HepG2 (cell line): ENCODE measurements at regions not wholly inside any gene's neighbourhood (a gene's known extent, or its start where the extent isn't known, plus 50 kb on each side); places are given as distances from the start of the nearest gene placed in this dataset.

Experiments used
- ATAC-seq: fragments of 200-7000 bp; cut with Tn5 transposase; 3 replicates; pipeline ENCODE4 v1.9.1; 2020; ENCODE audit warnings: mild to moderate bottlenecking, moderate library complexity
- BruUV-seq: library from RNA; stranded (reverse); fragments of 400-500 nt; replicated peaks from 2 replicates; lab custom pipeline; 2021; lab: Mats Ljungman, UMichigan
- CTCF ChIA-PET: fragments of 300-600 bp; formaldehyde crosslinking; extraction: SDS; loops from one replicate; lab custom pipeline; 2021; ENCODE audit warnings: low total read pairs, inconsistent platforms, low intra/inter-chr PET ratio; lab: Yijun Ruan, JAX
- POLR2A ChIA-PET: fragments of 350-600 bp; sonication (Branson Sonifier 250); formaldehyde crosslinking; loops from one replicate; lab custom pipeline; 2020; ENCODE audit warnings: antibody characterized with exemption, inconsistent platforms; lab: Yijun Ruan, JAX
- DNase-seq: peaks from one replicate; pipeline ENCODE4 v3.0.0-alpha.2; 2015; ENCODE audit warnings: low spot score
- FAIRE-seq: peaks from 3 replicates; lab custom pipeline; 2011; peaks lifted over from hg19 to GRCh38; lab: Jason Lieb, UNC
- H2AFZ ChIP-seq: one replicate; pipeline ENCODE4 v1.6.1; 2011; ENCODE audit warnings: low read length, inconsistent platforms
- H3K27ac ChIP-seq: fragments of 300-600 bp; 3 replicates; pipeline ENCODE4 v1.8.0; 2011; ENCODE audit warnings: mixed run types, mild to moderate bottlenecking, mixed read lengths, low read length, inconsistent platforms; ENCODE audit not compliant: insufficient read depth; ENCODE audit errors: extremely low read length
- H3K27me3 ChIP-seq, 2 experiments: fragments of 200-600 bp in 1 of 2; 2 replicates in 1 of 2; 3 replicates in 1 of 2; pipeline versions ENCODE4 v1.6.0 to v1.8.0; 2011; ENCODE audit warnings: low read length in 2 of 2, mild to moderate bottlenecking in 2 of 2, moderate library complexity in 2 of 2, inconsistent platforms in 1 of 2; ENCODE audit not compliant: insufficient read depth in 2 of 2, control insufficient read depth in 1 of 2
- H3K36me3 ChIP-seq, 2 experiments: fragments of 200-600 bp in 1 of 2; replicated peaks in 1 of 2; 2 replicates in 1 of 2; 3 replicates in 1 of 2; pipeline versions ENCODE4 v1.5.1 to v1.8.0; 2011; ENCODE audit warnings: low read length in 2 of 2, inconsistent platforms in 1 of 2; ENCODE audit not compliant: insufficient read depth in 2 of 2, control insufficient read depth in 1 of 2
- H3K4me1 ChIP-seq: 2 replicates; pipeline ENCODE4 v1.5.1; 2012; ENCODE audit warnings: low read length, inconsistent platforms; ENCODE audit not compliant: insufficient read depth
- H3K4me2 ChIP-seq: 2 replicates; pipeline ENCODE4 v1.6.0; 2011; ENCODE audit warnings: low read depth, low read length, inconsistent platforms
- H3K4me3 ChIP-seq, 3 experiments: fragments of 200-600 bp in 1 of 3; sonication (generic), shearing (Covaris generic) in 1 of 3; replicated peaks in 1 of 3; 2 replicates each; pipeline ENCODE4 v1.5.1; 2011 to 2016; ENCODE audit warnings: low read length in 3 of 3, inconsistent platforms in 2 of 3, low read depth in 2 of 3, mild to moderate bottlenecking in 2 of 3, control low read depth in 1 of 3, mixed read lengths in 1 of 3; ENCODE audit not compliant: insufficient read depth in 1 of 3
- H3K79me2 ChIP-seq: one replicate; pipeline ENCODE4 v1.6.1; 2011; ENCODE audit warnings: low read length, inconsistent platforms; ENCODE audit not compliant: insufficient read depth
- H3K9ac ChIP-seq: 2 replicates; pipeline ENCODE4 v1.6.0; 2011; ENCODE audit warnings: mild to moderate bottlenecking, low read depth, low read length, inconsistent platforms; ENCODE audit not compliant: insufficient read depth
- H3K9me3 ChIP-seq: 2 replicates; pipeline ENCODE4 v1.5.1; 2012; ENCODE audit warnings: mild to moderate bottlenecking, low read length
- H4K20me1 ChIP-seq: 2 replicates; pipeline ENCODE4 v1.6.0; 2011; ENCODE audit warnings: inconsistent platforms, mild to moderate bottlenecking, low read length, moderate library complexity; ENCODE audit not compliant: insufficient read depth
- BRCA1 ChIP-seq: sonication (generic); formaldehyde crosslinking; IDR thresholded peaks from 2 replicates; pipeline ENCODE4 v1.4.0; 2020; ENCODE audit warnings: missing genetic modification reagents
- CREB3 ChIP-seq: sonication (generic); formaldehyde crosslinking; IDR thresholded peaks from 2 replicates; pipeline ENCODE4 v1.5.0; 2020; ENCODE audit warnings: missing genetic modification reagents
- CSRNP2 ChIP-seq: sonication (generic); formaldehyde crosslinking; conservative IDR thresholded peaks from 2 replicates; pipeline ENCODE4 v1.8.0; 2022; ENCODE audit warnings: low read depth, missing genetic modification reagents
- FOXP1 ChIP-seq, 2 experiments: fragments of 450-650 bp in 1 of 2; IDR thresholded peaks; 2 replicates each; pipeline ENCODE4 v1.6.1; 2017 to 2018; ENCODE audit warnings: antibody characterized with exemption in 1 of 2
- GATA4 ChIP-seq: sonication (generic); IDR thresholded peaks from 2 replicates; pipeline ENCODE4 v1.6.1; 2016; ENCODE audit warnings: antibody characterized with exemption, low read depth, borderline replicate concordance
- HDAC6 ChIP-seq: fragments of 200-600 bp; sonication (generic); IDR thresholded peaks from 2 replicates; pipeline ENCODE4 v1.7.0; 2017; ENCODE audit warnings: mild to moderate bottlenecking, antibody characterized with exemption, low read length, low read depth
- IRX3 ChIP-seq: sonication (generic); formaldehyde crosslinking; IDR thresholded peaks from 2 replicates; pipeline ENCODE4 v1.8.1; 2023; ENCODE audit warnings: mild to moderate bottlenecking, low read depth, missing genetic modification reagents, borderline replicate concordance
- TEAD3 ChIP-seq: optimal IDR thresholded peaks from 2 replicates; pipeline ENCODE3; 2016; ENCODE audit warnings: borderline replicate concordance
- XRCC5 ChIP-seq: fragments of 200-400 bp; formaldehyde crosslinking; optimal IDR thresholded peaks from 2 replicates; pipeline ENCODE3; 2017; ENCODE audit warnings: mild to moderate bottlenecking, low read length
- YEATS2 ChIP-seq: sonication (generic); formaldehyde crosslinking; IDR thresholded peaks from 2 replicates; pipeline ENCODE4 v1.4.0; 2020; ENCODE audit warnings: missing genetic modification reagents, borderline replicate concordance
- ZFP91 ChIP-seq: sonication (generic); formaldehyde crosslinking; IDR thresholded peaks from 2 replicates; pipeline ENCODE4 v1.9.0; 2022; ENCODE audit warnings: missing genetic modification reagents, mild to moderate bottlenecking, borderline replicate concordance
- ZNF264 ChIP-seq: sonication (generic); formaldehyde crosslinking; IDR thresholded peaks from 2 replicates; pipeline ENCODE4 v1.4.0; 2020; ENCODE audit warnings: missing genetic modification reagents
- ZNF556 ChIP-seq: sonication (generic); formaldehyde crosslinking; IDR thresholded peaks from 2 replicates; pipeline ENCODE4 v1.4.0; 2020; ENCODE audit warnings: mild to moderate bottlenecking, missing genetic modification reagents, borderline replicate concordance
- ZNF562 ChIP-seq: sonication (generic); formaldehyde crosslinking; IDR thresholded peaks from 2 replicates; pipeline ENCODE4 v1.8.0; 2022; ENCODE audit warnings: missing genetic modification reagents, borderline replicate concordance
- WGBS: methylation state at CpG from one replicate; pipeline ENCODE4 v1.1.6; 2017; ENCODE audit warnings: low lambda C conversion rate; 5-methylcytosine and 5-hydroxymethylcytosine counted together
- in situ Hi-C: cut with HindIII; loops from 2 replicates; pipeline ENCODE4 v1.10.0; 2017; ENCODE audit warnings: low pct_unique_long_range_greater_than_20kb; ENCODE audit not compliant: extremely low pct_ligation_motif_present
- intact Hi-C: fragments of 100-400 bp; cut with micrococcal nuclease; formaldehyde crosslinking; loops from one replicate; pipeline ENCODE4 v1.10.0; 2022; ENCODE audit not compliant: unreplicated experiment
- TF ChIP-seq, protein P1 (sequence below): sonication (generic); formaldehyde crosslinking; IDR thresholded peaks from 2 replicates; pipeline ENCODE4 v1.5.1; 2020; ENCODE audit warnings: missing genetic modification reagents, mild to moderate bottlenecking, borderline replicate concordance
- TF ChIP-seq, protein P2 (sequence below): IDR thresholded peaks from 2 replicates; pipeline ENCODE4 v1.6.1; 2016; ENCODE audit warnings: mild to moderate bottlenecking, missing biosample characterization, missing genetic modification reagents

DNA sequence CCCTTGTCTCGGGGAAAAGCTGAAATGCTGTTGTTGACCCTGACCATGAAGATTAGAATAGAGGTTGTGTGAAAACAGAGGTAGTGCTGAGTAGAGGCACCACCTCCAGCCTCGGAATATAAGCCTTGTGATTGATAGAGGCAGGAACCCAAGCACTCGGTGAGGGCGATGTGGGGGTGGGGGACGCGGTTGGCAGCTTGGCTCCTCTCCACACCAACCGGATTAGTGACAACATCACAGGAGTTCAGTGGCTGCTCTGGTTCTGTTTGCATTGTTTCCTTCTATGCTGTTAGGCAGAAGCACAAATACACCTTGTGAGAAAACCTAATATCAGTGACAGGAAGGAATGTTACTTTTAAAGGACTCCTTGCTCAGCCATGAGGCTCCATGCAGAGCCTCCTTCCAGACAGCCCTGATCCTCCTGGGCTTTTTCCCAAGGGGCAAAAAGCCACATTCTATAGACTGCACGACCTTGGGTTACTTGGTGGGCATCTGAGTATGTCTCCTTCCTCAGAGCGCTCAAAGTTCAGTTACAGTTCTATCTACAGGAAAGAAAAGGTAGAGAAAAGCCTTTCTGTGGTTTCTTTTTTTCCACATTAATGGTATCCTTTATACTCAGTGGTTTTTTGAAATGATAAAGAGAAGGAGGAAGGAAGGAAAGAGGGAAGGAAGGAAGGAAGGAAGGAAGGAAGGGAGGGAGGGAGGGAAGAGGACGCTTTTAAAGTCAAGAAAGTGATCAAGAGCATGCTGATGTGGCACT is 150.4 kb upstream of the NOCT start (continued):
- no peak for TF ChIP-seq ZFP91
- no peak for TF ChIP-seq CREB3 (CRISPR knock-in tag)
- no peak for TF ChIP-seq FOXP1 (IDR thresholded peaks at IDR 0.05)
- TF ChIP-seq FOXP1 (CRISPR knock-in tag; IDR thresholded peaks at IDR 0.05), result no peak

DNA sequence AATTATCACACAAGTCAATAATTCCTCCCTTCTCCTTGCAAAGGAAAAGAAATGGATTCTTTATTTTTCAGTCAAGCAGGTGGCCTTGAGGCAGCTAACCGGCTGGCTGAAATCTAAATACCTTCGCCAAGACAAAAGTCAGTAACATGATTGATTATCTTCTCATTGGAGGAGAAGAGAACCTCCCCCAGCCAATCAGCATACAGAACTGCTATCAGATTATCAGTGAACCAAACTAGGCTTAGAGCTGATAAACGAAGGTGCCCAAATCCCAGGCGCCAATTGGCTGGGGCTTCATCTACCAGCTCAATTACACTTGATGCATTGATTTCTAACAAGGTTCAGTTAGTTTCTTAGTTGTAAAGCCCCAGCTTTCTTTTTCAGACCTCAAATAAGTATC is 152.4 kb upstream of the NOCT start:
- no peak for DNase-seq
- Histone ChIP-seq H3K79me2 (no peaks in the 10 kb centered on the region), H3K27me3 (peaks cover 0 to 4% of the 10 kb centered on the region in 2 experiments; a peak in 1 of 5 replicates), H3K4me2 (no peak overlapping the region), H3K27ac (no peak overlapping the region), H3K4me3 (no peak overlapping the region), H3K4me1 (no peaks in the 10 kb centered on the region), H3K9ac (no peak overlapping the region), H3K36me3 (no peaks in the 10 kb centered on the region), H3K9me3 (no peaks in the 10 kb centered on the region), H2AFZ (no peak overlapping the region), H4K20me1 (no peaks in the 10 kb centered on the region)
- 64% methylated on average over 2 of the region's 4 CpGs for WGBS
- ChIA-PET POLR2A (no interaction called here), CTCF (no interaction called here)
- intact Hi-C loops (no loop called here), in situ Hi-C loops (no loop called here)
- no peak for FAIRE-seq
- no TSS peak for BruUV-seq
- no peak for ATAC-seq
- TF ChIP-seq ZNF562 (CRISPR knock-in tag) (no peak), CSRNP2 (CRISPR knock-in tag) (no peak), HDAC6 (no peak), TEAD3 (CRISPR knock-in tag) (no peak), ZNF264 (CRISPR knock-in tag) (no peak), IRX3 (CRISPR knock-in tag) (no peak), XRCC5 (no peak), ZNF556 (no peak), GATA4 (no peak), YEATS2 (CRISPR knock-in tag) (no peak), BRCA1 (CRISPR knock-in tag) (no peak)
- TF ChIP-seq, protein P1, sequence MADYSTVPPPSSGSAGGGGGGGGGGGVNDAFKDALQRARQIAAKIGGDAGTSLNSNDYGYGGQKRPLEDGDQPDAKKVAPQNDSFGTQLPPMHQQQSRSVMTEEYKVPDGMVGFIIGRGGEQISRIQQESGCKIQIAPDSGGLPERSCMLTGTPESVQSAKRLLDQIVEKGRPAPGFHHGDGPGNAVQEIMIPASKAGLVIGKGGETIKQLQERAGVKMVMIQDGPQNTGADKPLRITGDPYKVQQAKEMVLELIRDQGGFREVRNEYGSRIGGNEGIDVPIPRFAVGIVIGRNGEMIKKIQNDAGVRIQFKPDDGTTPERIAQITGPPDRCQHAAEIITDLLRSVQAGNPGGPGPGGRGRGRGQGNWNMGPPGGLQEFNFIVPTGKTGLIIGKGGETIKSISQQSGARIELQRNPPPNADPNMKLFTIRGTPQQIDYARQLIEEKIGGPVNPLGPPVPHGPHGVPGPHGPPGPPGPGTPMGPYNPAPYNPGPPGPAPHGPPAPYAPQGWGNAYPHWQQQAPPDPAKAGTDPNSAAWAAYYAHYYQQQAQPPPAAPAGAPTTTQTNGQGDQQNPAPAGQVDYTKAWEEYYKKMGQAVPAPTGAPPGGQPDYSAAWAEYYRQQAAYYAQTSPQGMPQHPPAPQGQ (CRISPR knock-in tag), result no peak
- TF ChIP-seq, protein P2, sequence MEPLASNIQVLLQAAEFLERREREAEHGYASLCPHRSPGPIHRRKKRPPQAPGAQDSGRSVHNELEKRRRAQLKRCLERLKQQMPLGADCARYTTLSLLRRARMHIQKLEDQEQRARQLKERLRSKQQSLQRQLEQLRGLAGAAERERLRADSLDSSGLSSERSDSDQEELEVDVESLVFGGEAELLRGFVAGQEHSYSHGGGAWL (CRISPR knock-in tag), result no peak
